HCT116 (cell line): ENCODE measurements at regions not wholly inside any gene's neighbourhood (a gene's known extent, or its start where the extent isn't known, plus 50 kb on each side); places are given as distances from the start of the nearest gene placed in this dataset.

Source experiments
- ATAC-seq: fragments of 200-7000 bp; cut with Tn5 transposase; 2 replicates; pipeline ENCODE4 v1.9.1; 2020; ENCODE audit warnings: mild to moderate bottlenecking, moderate library complexity
- BruUV-seq: library from RNA; stranded (reverse); fragments of 400-500 nt; replicated peaks from 2 replicates; lab custom pipeline; 2021; lab: Mats Ljungman, UMichigan
- CTCF ChIA-PET: fragments of 300-600 bp; sonication (Branson Sonifier 250); formaldehyde crosslinking; loops from one replicate; lab custom pipeline; 2021; ENCODE audit warnings: antibody characterized with exemption; lab: Charles Lee
- POLR2A ChIA-PET: fragments of 300-600, 350-600 bp; sonication (Branson Sonifier 250); formaldehyde crosslinking; loops from one replicate; lab custom pipeline; 2021; ENCODE audit warnings: antibody characterized with exemption; lab: Charles Lee
- RAD21 ChIA-PET, 2 experiments: fragments of 300-600 bp; sonication (Branson Sonifier 250); formaldehyde crosslinking; loops; one replicate each; lab custom pipeline; 2023; ENCODE audit warnings: low total read pairs in 2 of 2; ENCODE audit not compliant: uncharacterized antibody in 2 of 2, unreplicated experiment in 2 of 2, low non-redundant PET in 1 of 2; lab: Charles Lee
- DNase-seq: peaks from one replicate; pipeline ENCODE4 v3.0.0-alpha.2; 2010; ENCODE audit warnings: low read depth, low spot score
- H2AFZ ChIP-seq: fragments of 200-600 bp; shearing (Covaris generic), sonication (generic); 2 replicates; pipeline ENCODE4 v1.6.1; 2017; ENCODE audit warnings: low read depth, mixed run types, mixed read lengths, antibody characterized with exemption, low read length; ENCODE audit not compliant: poor library complexity, severe bottlenecking
- H3K27ac ChIP-seq: 2 replicates; pipeline ENCODE4 v1.5.1; 2012; ENCODE audit warnings: low read depth, low read length
- H3K27me3 ChIP-seq: fragments of 200-600 bp; sonication (generic); 2 replicates; pipeline ENCODE4 v1.6.1; 2016; ENCODE audit warnings: mixed run types, low read length, mixed read lengths; ENCODE audit not compliant: insufficient read depth
- H3K36me3 ChIP-seq, 2 experiments: fragments of 200-500 bp in 1 of 2; fragments of 200-600 bp in 1 of 2; sonication (Bioruptor generic) in 1 of 2; sonication (generic) in 1 of 2; 2 replicates each; pipeline versions ENCODE4 v1.5.1 to v1.6.1; 2014 to 2016; ENCODE audit warnings: low read length in 2 of 2, inconsistent platforms in 1 of 2, mixed read lengths in 1 of 2, mixed run types in 1 of 2; ENCODE audit not compliant: insufficient read depth in 2 of 2, control insufficient read depth in 1 of 2
- H3K4me1 ChIP-seq, 2 experiments: fragments of 200-600 bp in 1 of 2; sonication (generic) in 1 of 2; 2 replicates each; pipeline versions ENCODE4 v1.5.1 to v1.6.1; 2012 to 2017; ENCODE audit warnings: low read length in 2 of 2, inconsistent platforms in 1 of 2, mild to moderate bottlenecking in 1 of 2, mixed read lengths in 1 of 2, mixed run types in 1 of 2, moderate library complexity in 1 of 2; ENCODE audit not compliant: insufficient read depth in 2 of 2, control insufficient read depth in 1 of 2
- H3K4me2 ChIP-seq: fragments of 200-600 bp; sonication (generic); 2 replicates; pipeline ENCODE4 v1.6.1; 2017; ENCODE audit warnings: mixed run types, low read length, mixed read lengths
- H3K4me3 ChIP-seq, 2 experiments: fragments of 200-600 bp in 1 of 2; sonication (generic) in 1 of 2; replicated peaks in 1 of 2; 2 replicates each; pipeline ENCODE4 v1.5.1; 2011 to 2016; ENCODE audit warnings: low read length in 2 of 2, control low read depth in 1 of 2, low read depth in 1 of 2, mild to moderate bottlenecking in 1 of 2, mixed read lengths in 1 of 2, mixed run types in 1 of 2
- H3K79me2 ChIP-seq: fragments of 200-600 bp; sonication (generic); 2 replicates; pipeline ENCODE4 v1.6.1; 2017; ENCODE audit warnings: mild to moderate bottlenecking, mixed run types, low read length, moderate library complexity, mixed read lengths; ENCODE audit not compliant: insufficient read depth
- H3K9ac ChIP-seq: fragments of 200-600 bp; sonication (generic); 2 replicates; pipeline ENCODE4 v1.6.1; 2016; ENCODE audit warnings: low read length, mixed read lengths
- H3K9me2 ChIP-seq: fragments of 200-600 bp; sonication (generic), shearing (Covaris generic); 2 replicates; pipeline ENCODE4 v1.6.1; 2017; ENCODE audit warnings: mixed run types, mild to moderate bottlenecking, moderate library complexity; ENCODE audit not compliant: insufficient read depth
- H3K9me3 ChIP-seq, 2 experiments: fragments of 200-500 bp in 1 of 2; fragments of 200-600 bp in 1 of 2; sonication (Bioruptor generic) in 1 of 2; sonication (generic) in 1 of 2; 2 replicates each; pipeline ENCODE4 v1.6.1; 2014 to 2017; ENCODE audit warnings: low read length in 2 of 2, mixed read lengths in 2 of 2, inconsistent platforms in 1 of 2, low read depth in 1 of 2, mild to moderate bottlenecking in 1 of 2, mixed run types in 1 of 2, moderate library complexity in 1 of 2; ENCODE audit not compliant: control insufficient read depth in 1 of 2, insufficient read depth in 1 of 2
- H4K20me1 ChIP-seq: fragments of 200-600 bp; sonication (generic), shearing (Covaris generic); 2 replicates; pipeline ENCODE4 v1.6.1; 2017; ENCODE audit warnings: mixed run types, mild to moderate bottlenecking, moderate library complexity; ENCODE audit not compliant: insufficient read depth
- CBX3 ChIP-seq: IDR thresholded peaks from 2 replicates; pipeline ENCODE4 v1.6.1; 2012; ENCODE audit warnings: low read depth
- CEBPB ChIP-seq: IDR thresholded peaks from 2 replicates; pipeline ENCODE4 v1.6.1; 2012; ENCODE audit warnings: low read depth
- ELF1 ChIP-seq: IDR thresholded peaks from 2 replicates; pipeline ENCODE4 v1.6.1; 2012; ENCODE audit warnings: low read depth, borderline replicate concordance
- EZH2phosphoT487 ChIP-seq: fragments of 200-600 bp; IDR thresholded peaks from 2 replicates; pipeline ENCODE4 v1.6.1; 2018; ENCODE audit warnings: antibody characterized with exemption, borderline replicate concordance
- FOSL1 ChIP-seq: IDR thresholded peaks from 2 replicates; pipeline ENCODE4 v1.6.1; 2012; ENCODE audit warnings: low read depth
- JUND ChIP-seq: IDR thresholded peaks from 2 replicates; pipeline ENCODE4 v1.6.1; 2012
- POLR2A ChIP-seq: IDR thresholded peaks from 2 replicates; pipeline ENCODE4 v1.7.0; 2011; ENCODE audit warnings: borderline replicate concordance; ENCODE audit not compliant: insufficient read depth, insufficient read length; ENCODE audit errors: extremely low read depth
- POLR2AphosphoS5 ChIP-seq: IDR thresholded peaks from 2 replicates; pipeline ENCODE4 v1.6.1; 2011; ENCODE audit warnings: mild to moderate bottlenecking, low read depth, low read length, moderate library complexity
- RAD21 ChIP-seq: IDR thresholded peaks from 2 replicates; pipeline ENCODE4 v1.6.1; 2012; ENCODE audit warnings: low read depth, mild to moderate bottlenecking
- SIN3A ChIP-seq: IDR thresholded peaks from 2 replicates; pipeline ENCODE4 v1.6.1; 2012; ENCODE audit warnings: low read depth
- SRF ChIP-seq: IDR thresholded peaks from 2 replicates; pipeline ENCODE4 v1.6.1; 2012; ENCODE audit warnings: low read depth
- YY1 ChIP-seq: IDR thresholded peaks from 2 replicates; pipeline ENCODE4 v1.6.1; 2011; ENCODE audit warnings: low read length, low read depth, moderate library complexity, mild to moderate bottlenecking; ENCODE audit not compliant: insufficient replicate concordance; ENCODE audit errors: extremely low read depth
- ZFX ChIP-seq: fragments of 450-650 bp; IDR thresholded peaks from 2 replicates; pipeline ENCODE4 v1.6.1; 2017
- intact Hi-C: fragments of 100-400 bp; cut with micrococcal nuclease; formaldehyde crosslinking; loops from 2 replicates; pipeline ENCODE4 v1.10.0; 2022
- TF ChIP-seq, protein P1 (sequence below): IDR thresholded peaks from 2 replicates; pipeline ENCODE4 v1.6.1; 2012; ENCODE audit warnings: low read depth
- TF ChIP-seq, protein P2 (sequence below): IDR thresholded peaks from 2 replicates; pipeline ENCODE4 v1.6.1; 2011; ENCODE audit warnings: mild to moderate bottlenecking, low read length, moderate library complexity; ENCODE audit not compliant: insufficient replicate concordance; ENCODE audit errors: extremely low read depth

DNA sequence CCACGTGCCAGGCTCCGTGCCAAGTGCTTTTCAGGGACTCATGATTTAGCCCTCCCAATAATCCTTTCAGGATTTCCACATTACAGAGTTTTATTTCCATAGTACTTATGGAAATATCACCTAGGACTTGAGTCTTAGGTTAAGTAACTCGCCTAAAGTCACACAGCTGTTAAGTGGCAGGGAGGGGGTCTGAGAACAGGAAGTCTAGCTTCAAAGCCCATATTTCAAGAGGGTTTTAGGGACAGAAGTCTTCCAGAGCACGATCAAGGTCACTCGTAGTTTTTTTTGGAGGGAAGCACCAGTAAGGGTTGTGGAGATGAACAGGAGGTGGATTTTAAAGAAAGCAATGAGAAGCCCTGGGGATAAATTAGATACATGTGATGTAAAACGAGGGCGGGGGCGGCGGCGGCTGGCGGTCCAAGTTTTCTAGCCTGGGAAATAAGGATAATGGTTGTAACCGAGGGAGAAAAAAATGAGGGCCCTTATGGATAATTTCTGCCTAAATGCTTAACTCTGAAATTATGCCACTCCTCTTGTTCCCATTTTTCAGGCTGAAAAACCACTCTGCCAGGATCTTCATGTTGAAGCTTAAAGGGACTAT is 192.6 kb upstream of the FOXN3 start:
- H3K79me2 ChIP-seq: no peaks in the 10 kb centered on the region

More for the DNA sequence above, 192.6 kb upstream of the FOXN3 start:
- no peak overlapping the region for H3K9ac ChIP-seq
- BruUV-seq: no TSS peak
- no peak overlapping the region for H3K4me3 ChIP-seq
- no peaks in the 10 kb centered on the region for H3K27me3 ChIP-seq
- TF ChIP-seq JUND: no peak
- TF ChIP-seq ZFX: no peak
- no peak for TF ChIP-seq SRF
- TF ChIP-seq, protein P1, sequence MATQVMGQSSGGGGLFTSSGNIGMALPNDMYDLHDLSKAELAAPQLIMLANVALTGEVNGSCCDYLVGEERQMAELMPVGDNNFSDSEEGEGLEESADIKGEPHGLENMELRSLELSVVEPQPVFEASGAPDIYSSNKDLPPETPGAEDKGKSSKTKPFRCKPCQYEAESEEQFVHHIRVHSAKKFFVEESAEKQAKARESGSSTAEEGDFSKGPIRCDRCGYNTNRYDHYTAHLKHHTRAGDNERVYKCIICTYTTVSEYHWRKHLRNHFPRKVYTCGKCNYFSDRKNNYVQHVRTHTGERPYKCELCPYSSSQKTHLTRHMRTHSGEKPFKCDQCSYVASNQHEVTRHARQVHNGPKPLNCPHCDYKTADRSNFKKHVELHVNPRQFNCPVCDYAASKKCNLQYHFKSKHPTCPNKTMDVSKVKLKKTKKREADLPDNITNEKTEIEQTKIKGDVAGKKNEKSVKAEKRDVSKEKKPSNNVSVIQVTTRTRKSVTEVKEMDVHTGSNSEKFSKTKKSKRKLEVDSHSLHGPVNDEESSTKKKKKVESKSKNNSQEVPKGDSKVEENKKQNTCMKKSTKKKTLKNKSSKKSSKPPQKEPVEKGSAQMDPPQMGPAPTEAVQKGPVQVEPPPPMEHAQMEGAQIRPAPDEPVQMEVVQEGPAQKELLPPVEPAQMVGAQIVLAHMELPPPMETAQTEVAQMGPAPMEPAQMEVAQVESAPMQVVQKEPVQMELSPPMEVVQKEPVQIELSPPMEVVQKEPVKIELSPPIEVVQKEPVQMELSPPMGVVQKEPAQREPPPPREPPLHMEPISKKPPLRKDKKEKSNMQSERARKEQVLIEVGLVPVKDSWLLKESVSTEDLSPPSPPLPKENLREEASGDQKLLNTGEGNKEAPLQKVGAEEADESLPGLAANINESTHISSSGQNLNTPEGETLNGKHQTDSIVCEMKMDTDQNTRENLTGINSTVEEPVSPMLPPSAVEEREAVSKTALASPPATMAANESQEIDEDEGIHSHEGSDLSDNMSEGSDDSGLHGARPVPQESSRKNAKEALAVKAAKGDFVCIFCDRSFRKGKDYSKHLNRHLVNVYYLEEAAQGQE: no peak
- TF ChIP-seq CEBPB: no peak
- no peak for TF ChIP-seq RAD21
- TF ChIP-seq, protein P2, sequence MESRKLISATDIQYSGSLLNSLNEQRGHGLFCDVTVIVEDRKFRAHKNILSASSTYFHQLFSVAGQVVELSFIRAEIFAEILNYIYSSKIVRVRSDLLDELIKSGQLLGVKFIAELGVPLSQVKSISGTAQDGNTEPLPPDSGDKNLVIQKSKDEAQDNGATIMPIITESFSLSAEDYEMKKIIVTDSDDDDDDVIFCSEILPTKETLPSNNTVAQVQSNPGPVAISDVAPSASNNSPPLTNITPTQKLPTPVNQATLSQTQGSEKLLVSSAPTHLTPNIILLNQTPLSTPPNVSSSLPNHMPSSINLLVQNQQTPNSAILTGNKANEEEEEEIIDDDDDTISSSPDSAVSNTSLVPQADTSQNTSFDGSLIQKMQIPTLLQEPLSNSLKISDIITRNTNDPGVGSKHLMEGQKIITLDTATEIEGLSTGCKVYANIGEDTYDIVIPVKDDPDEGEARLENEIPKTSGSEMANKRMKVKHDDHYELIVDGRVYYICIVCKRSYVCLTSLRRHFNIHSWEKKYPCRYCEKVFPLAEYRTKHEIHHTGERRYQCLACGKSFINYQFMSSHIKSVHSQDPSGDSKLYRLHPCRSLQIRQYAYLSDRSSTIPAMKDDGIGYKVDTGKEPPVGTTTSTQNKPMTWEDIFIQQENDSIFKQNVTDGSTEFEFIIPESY: no peak
- no peak for TF ChIP-seq POLR2A
- no peak for TF ChIP-seq EZH2phosphoT487
- no peak for TF ChIP-seq SIN3A
- no peak for TF ChIP-seq CBX3
- no peak for TF ChIP-seq FOSL1
- no peak for TF ChIP-seq ELF1
- no peak for TF ChIP-seq YY1
- TF ChIP-seq POLR2AphosphoS5: no peak
- POLR2A ChIA-PET: no interaction called here
- no peak for ATAC-seq
- H2AFZ ChIP-seq: no peak overlapping the region
- H3K36me3 ChIP-seq: no peaks in the 10 kb centered on the region
- no peaks in the 10 kb centered on the region for H3K4me1 ChIP-seq
- RAD21 ChIA-PET: no interaction called here
- no peak for DNase-seq
- no peaks in the 10 kb centered on the region for H3K9me2 ChIP-seq
- H3K9me3 ChIP-seq: peaks cover 0 to 3% of the 10 kb centered on the region in 2 experiments; a peak in 2 of 4 replicates
- H3K4me2 ChIP-seq: no peak overlapping the region
- CTCF ChIA-PET: no interaction called here
- H4K20me1 ChIP-seq: no peaks in the 10 kb centered on the region
- H3K27ac ChIP-seq: no peak overlapping the region
- intact Hi-C loops: no loop called here
